Mesodermal cell (in vitro differentiated cells): ENCODE measurements at regions not wholly inside any gene's neighbourhood (a gene's known extent, or its start where the extent isn't known, plus 50 kb on each side); places are given as distances from the start of the nearest gene placed in this dataset.

Source experiments
- H3K27ac ChIP-seq: 2 replicates; pipeline ENCODE4 v1.7.0; 2013; ENCODE audit warnings: mild to moderate bottlenecking, low read depth, low read length, moderate library complexity; ENCODE audit not compliant: severe bottlenecking
- H3K36me3 ChIP-seq: 2 replicates; pipeline ENCODE4 v1.7.1; 2013; ENCODE audit warnings: mild to moderate bottlenecking, low read length, moderate library complexity; ENCODE audit not compliant: control insufficient read depth, insufficient read depth
- H3K4me1 ChIP-seq: one replicate; pipeline ENCODE4 v1.7.1; 2013; ENCODE audit warnings: mild to moderate bottlenecking, low read length; ENCODE audit not compliant: insufficient read depth, control insufficient read depth, poor library complexity, severe bottlenecking
- H3K4me3 ChIP-seq: 2 replicates; pipeline ENCODE4 v1.7.0; 2013; ENCODE audit warnings: low read length, control low read depth, mild to moderate bottlenecking; ENCODE audit not compliant: insufficient read depth, poor library complexity, severe bottlenecking; ENCODE audit errors: extremely low read depth
- H3K9me3 ChIP-seq: 2 replicates; pipeline ENCODE4 v1.7.1; 2013; ENCODE audit warnings: mild to moderate bottlenecking, low read length, moderate library complexity; ENCODE audit not compliant: control insufficient read depth
- WGBS, 2 experiments: methylation state at CpG; one replicate each; pipeline ENCODE4 v1.1.5; 2013; ENCODE audit warnings: missing lambda C conversion rate in 2 of 2; ENCODE audit not compliant: insufficient coverage in 2 of 2; 5-methylcytosine and 5-hydroxymethylcytosine counted together

DNA sequence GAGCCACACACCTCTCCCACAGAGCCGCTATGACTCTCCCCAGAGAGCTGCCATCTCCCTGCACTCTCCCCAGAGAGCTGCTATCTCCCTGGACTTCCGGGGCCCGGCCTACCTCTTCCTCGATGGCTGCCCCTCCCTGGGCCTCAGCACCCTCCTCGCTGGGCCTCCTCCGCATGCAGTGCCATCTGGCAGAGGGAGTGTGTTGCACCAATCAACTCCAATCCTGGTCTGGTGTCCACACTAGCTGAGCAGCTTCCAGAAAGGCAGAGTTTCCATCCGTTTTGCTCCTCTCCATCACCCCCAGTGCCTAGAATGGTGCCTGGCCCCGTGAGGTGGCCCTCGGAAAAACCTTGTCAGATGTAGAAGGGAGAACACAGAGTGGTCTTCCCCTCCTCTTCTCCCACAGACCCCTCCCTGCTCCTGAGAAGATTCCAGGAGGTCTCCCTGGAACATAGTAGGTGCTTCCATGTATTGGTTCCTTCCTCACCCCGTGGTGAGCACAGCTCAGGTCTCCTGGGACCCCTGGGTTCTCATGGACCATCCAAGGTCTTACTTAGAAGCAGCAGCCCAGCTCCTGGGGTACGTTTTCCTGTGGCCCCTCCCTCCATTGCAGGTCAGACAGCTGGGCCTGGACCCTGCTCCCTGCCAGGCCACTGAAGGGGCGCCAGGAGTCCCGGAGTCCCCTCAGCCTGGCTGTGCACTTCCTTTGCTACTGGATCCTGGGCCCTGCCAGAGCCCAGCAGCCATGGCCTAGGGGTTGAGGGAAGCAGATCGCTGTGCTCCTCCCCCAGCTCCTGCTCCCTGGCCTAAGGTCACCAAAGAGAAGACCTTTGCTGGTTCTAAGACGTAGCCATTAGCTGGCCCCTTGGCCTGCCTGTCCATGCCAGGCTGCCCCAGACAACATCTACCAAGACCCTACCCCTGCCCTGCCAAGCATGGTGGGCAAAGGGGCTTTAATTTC, 233.8 kb upstream of the GSE1 start:
- Histone ChIP-seq H3K27ac (no peak overlapping the region), H3K4me3 (no peak overlapping the region), H3K36me3 (no peaks in the 10 kb centered on the region), H3K9me3 (no peaks in the 10 kb centered on the region), H3K4me1 (peaks cover 41% of the 10 kb centered on the region)
- WGBS, 2 experiments = 86 to 90% methylated on average over 13 to 14 of the region's 15 CpGs

DNA sequence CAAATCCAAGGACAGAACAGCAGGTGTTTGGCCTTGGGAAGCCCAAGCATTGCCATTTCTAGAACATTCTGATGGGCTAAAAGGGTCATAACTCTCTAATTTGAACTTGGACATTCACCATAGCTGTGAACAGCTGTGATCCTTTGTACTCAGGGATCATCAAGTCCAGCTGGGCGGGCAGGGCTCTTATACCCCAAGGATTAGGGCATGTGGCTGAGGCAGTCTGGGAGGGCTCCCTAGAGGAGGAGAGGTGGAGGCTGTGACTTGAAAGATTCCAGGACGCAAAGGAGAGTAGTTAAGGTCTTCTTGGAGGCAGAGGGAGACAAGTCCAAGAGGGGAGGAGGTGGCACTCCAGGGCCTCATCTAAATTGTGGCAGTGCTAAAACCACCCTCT, 233.1 kb upstream of the GSE1 start:
- peaks cover 41% of the 10 kb centered on the region for H3K4me1 ChIP-seq
- WGBS, 2 experiments = 40 to 50% methylated on average over 2 of the region's 2 CpGs
- no peak overlapping the region for H3K4me3 ChIP-seq
- H3K36me3 ChIP-seq = no peaks in the 10 kb centered on the region
- H3K9me3 ChIP-seq = no peaks in the 10 kb centered on the region
- no peak overlapping the region for H3K27ac ChIP-seq

DNA sequence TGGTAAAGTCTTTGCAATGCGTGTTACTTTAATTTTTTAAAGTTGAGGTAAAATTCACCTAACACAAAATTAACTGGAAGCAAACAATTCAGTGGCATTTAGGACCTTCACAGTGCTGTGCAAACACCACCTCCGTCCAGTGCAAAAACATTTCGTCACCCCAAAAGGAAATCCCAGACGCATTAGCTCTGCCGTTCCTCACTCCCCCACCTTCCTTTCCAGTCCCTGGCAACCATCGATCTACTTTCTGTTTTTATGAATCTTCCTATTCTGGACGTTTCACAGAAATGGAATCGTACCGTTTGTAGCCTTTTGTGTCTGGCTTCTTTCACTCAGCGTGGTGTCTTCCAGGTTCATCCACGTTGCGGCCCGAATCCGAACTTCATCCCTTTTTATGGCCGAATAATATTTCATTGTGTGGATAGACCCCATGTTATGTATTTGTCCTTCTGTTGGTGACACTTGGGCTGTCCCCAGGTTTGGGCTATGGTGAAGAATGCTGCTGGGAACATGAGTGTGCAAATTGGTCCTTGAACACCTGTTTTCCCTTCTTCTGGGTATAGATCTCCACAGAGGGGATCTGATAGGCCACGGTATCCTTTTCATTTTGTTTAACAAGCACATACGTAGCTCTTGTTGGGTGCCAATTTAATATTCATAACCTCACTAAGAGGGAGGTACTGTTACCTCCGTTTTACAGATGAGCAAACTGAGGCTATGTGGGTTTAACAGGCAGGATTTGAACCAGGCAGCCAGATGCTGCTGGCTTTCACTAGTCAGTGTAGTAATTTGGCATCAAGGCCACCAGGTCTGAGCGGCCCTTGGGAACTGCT, 232.0 kb upstream of the GSE1 start:
- WGBS, 2 experiments = 87 to 92% methylated on average over 10 to 17 of the region's 19 CpGs
- Histone ChIP-seq H3K36me3 (no peaks in the 10 kb centered on the region), H3K27ac (peak overlapping the region; percentile 88), H3K4me1 (peaks cover 41% of the 10 kb centered on the region), H3K9me3 (no peaks in the 10 kb centered on the region), H3K4me3 (no peak overlapping the region)

DNA sequence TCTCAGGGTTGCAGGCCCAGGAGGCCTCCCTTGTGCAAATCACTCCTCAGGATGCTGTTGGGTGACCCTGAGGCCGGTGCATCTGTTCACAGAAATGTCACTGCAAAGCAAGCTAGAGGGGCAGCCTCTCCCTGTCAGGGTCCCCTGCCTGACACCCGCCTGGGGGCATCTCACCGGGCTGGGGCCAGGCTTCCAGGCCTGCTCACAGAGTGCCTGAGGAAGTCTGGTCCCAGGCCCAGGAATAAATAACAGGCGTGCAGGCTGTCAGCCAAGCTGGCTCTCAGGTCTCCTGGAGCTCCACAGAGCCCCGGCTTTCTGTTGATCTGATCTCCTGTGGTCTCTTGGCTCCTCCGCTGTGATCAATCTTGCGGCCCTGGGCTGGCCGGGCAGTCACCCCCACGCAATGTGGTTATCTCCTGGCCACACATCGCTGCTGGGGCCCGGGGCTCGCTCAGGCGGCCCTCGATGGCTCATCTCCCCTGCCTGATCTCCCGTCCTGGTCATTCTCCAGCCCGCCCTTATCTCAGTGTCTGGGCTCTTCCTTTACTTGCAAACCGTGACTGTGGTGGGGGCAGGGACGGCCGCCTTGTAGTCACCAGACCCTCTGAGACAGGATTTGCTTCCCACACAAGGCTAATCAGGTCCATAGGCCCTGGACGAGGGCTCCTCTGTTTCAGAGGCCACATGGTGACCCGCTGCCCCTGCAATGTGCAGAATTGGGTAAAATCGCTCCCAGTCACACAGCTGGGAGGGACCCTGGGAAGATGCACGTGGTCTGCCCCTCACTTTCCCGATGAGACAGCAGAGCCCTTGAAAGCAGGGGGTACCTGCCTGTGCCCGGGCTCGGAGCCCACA, 231.2 kb upstream of the GSE1 start:
- H3K4me3 ChIP-seq = no peak overlapping the region
- H3K4me1 ChIP-seq = peaks cover 41% of the 10 kb centered on the region
- no peaks in the 10 kb centered on the region for H3K9me3 ChIP-seq
- H3K27ac ChIP-seq = peak overlapping the region; percentile 88
- no peaks in the 10 kb centered on the region for H3K36me3 ChIP-seq
- 37 to 42% methylated on average over 22 to 24 of the region's 26 CpGs for WGBS, 2 experiments

DNA sequence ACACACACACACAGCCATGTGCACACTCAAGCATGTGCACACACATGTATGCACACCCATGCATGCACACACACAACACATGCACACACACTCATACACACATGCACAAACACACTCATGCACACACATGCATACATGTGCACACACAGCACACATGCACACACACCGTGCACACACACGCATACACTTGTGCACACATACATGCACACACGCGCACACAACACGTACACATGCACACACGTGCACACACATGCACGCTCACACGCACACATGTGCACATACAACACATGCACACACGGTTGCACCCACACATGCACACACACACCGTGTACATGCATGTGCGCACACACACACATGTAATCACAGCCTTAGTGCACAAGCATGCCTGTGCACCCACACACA, 230.4 kb upstream of the GSE1 start:
- Histone ChIP-seq H3K4me1 (peaks cover 36% of the 10 kb centered on the region), H3K4me3 (no peak overlapping the region), H3K36me3 (no peaks in the 10 kb centered on the region), H3K9me3 (no peaks in the 10 kb centered on the region), H3K27ac (peak overlapping the region; percentile 88)
- WGBS, 2 experiments = 92 to 95% methylated on average over 11 of the region's 11 CpGs

DNA sequence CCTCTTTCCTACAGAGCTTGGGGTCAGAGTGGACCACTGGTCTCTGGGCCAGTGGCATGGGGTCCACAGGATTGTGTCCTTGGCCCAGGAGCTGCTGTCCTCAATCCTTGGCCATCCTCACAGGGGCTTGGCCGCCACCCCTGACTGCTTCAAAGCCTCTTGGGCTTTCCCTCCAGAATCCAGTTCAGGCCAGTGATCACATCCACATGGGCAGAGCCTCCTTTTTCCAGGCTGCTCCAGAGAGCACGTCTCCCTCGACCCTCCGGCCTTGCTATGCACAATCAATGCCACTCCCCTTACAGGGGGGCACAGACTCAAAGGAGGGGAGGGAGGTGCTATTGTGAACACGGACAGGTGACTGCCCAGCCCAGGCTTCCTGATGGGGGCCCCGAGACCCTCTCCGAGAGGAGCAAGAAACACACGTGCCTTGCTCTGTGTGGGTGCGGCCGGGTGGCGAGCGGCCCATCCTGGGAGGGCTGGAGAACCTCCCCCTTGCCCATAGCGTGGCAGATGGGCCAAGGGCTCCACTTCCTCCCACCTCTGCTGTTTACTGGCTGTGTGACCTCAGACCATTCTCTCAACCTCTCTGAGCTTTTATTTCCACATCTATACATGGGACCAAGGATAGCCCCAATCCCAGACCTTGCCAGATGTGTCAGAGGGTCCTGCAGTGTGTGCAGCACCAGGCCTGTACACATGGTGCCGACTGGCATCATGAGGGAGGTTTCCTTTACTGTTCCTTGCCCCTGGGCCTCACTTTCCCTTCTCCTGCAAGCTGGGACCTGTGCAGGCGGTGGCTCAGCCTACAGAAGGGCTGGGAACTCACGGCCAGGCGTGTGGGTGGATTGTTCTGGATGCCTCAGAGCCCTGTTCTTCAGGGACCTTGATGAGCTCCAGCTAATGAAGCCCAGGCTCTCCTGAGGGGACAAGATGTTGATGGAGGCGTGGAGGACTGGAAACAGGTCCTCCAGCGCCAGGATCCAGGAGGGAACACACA, 229.0 kb upstream of the GSE1 start:
- no peaks in the 10 kb centered on the region for H3K36me3 ChIP-seq
- 89 to 94% methylated on average over 13 to 16 of the region's 19 CpGs for WGBS, 2 experiments
- no peak overlapping the region for H3K4me3 ChIP-seq
- no peak overlapping the region for H3K27ac ChIP-seq
- no peaks in the 10 kb centered on the region for H3K9me3 ChIP-seq
- H3K4me1 ChIP-seq = peaks cover 26% of the 10 kb centered on the region

DNA sequence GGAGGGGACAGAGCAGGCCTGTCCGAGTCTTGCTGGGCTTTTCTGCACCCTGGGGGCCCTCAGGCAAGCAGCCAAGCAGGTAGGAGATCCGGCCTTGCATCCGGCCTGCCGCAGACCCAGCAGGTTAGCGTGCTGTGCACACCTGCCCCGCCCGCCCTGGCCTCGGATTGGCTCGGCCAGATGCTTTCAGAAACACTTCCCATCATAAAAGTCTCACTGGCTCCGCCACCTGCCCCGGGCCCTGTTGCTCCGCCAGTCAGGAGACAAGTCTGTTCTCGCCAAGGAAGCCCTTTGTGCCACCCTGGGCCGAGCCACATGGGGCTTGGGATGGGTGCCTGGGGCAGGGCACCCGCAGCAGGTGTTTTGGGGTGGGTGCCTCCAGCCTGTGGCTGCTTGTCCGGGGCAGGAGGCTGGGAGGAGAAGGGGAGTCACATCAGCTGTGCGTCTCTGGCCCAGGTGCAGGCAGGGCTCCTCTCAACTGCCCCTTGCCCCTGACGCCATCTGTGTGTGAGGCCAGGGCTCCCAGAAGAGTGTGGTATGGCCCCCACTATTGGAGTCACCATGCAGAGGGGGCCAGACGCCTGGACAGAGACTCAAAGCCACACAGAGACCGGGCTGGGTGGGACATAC, 228.2 kb upstream of the GSE1 start:
- H3K36me3 ChIP-seq = no peaks in the 10 kb centered on the region
- no peaks in the 10 kb centered on the region for H3K9me3 ChIP-seq
- H3K27ac ChIP-seq = no peak overlapping the region
- no peak overlapping the region for H3K4me3 ChIP-seq
- peaks cover 23% of the 10 kb centered on the region for H3K4me1 ChIP-seq
- WGBS, 2 experiments = 92 to 93% methylated on average over 15 of the region's 20 CpGs

DNA sequence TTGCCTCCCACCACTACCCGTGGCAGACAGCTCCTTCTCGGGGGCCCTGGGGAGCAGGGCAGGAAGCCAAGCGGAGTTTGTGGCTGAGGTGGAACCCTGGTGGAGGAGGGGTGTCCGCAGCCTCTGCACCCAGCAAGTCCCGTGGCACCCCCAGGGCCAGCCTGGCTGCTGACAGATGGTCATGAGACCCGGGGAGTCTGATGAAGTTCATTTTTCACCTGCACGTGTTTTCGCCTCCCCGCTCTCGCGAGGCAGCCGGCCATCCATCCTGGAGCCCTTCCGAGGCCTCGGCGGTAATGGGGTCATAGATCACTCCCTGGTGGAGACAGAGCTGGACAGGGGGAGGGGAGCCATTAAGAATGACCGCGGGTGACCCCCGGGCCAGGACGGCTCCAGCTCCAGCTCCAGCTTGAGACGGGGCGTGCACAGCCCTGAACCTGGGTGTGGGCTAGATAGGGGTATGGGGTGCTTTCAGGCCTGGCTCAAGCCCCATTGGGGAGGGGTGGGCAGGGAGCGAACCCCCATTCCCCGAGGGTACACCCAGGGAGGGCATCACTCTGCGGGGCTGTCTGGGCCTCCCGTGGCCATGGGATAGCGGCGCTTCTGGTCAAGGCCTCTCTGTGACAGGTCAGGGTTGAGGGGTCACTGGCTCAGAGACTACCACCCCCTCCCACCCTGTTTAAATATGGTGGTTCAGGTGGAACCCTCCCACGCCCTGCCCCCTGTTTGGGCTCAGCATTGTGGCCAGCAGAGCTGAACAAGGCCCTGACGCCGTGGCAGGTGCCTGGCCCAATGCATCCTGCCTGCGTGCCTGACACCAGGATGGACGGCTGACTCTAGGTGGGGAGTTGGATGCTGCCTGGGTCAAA, 227.4 kb upstream of the GSE1 start:
- H3K27ac ChIP-seq = no peak overlapping the region
- H3K4me3 ChIP-seq = no peak overlapping the region
- no peaks in the 10 kb centered on the region for H3K36me3 ChIP-seq
- peaks cover 19% of the 10 kb centered on the region for H3K4me1 ChIP-seq
- H3K9me3 ChIP-seq = no peaks in the 10 kb centered on the region
- WGBS, 2 experiments = 90 to 95% methylated on average over 19 to 30 of the region's 32 CpGs
